ENCODE measurements at regions not wholly inside any gene's neighbourhood (a gene's known extent, or its start where the extent isn't known, plus 50 kb on each side); places are given as distances from the start of the nearest gene placed in this dataset.

GRCh38 chr10:94217411-94217810 is 145.3 kb downstream of the NOC3L start:
- no peak for DNase-seq
- Mint-ChIP-seq H3K4me1 (no peaks in the 10 kb centered on the region), H3K9me3 (no peaks in the 10 kb centered on the region), H3K36me3 (ENCODE audit: low read depth) (peaks cover 5% of the 10 kb centered on the region), H3K27me3 (ENCODE audit: insufficient read depth) (peaks cover 2% of the 10 kb centered on the region), H3K4me3 (no peak overlapping the region), H3K27ac (no peak overlapping the region)
- Histone ChIP-seq H3K9ac (ENCODE audit: extremely low read depth, low read length, poor library complexity, severe bottlenecking) (no peak overlapping the region), H3K27me3 (ENCODE audit: control insufficient read depth, insufficient read depth, low read length, poor library complexity, severe bottlenecking) (no peaks in the 10 kb centered on the region), H3K4me3 (ENCODE audit: low read length) (no peak overlapping the region), H3K4me1 (ENCODE audit: control insufficient read depth, insufficient read depth, low read length) (no peaks in the 10 kb centered on the region), H3K27ac (ENCODE audit: low read depth, low read length) (no peak overlapping the region), H3K9me3 (ENCODE audit: control insufficient read depth, low read length) (no peaks in the 10 kb centered on the region), H3K36me3 (ENCODE audit: control insufficient read depth, insufficient read depth, low read length) (no peaks in the 10 kb centered on the region)
- no peak for TF ChIP-seq CTCF (conservative IDR thresholded peaks at IDR 0.05)

- WGBS, 2 experiments (ENCODE audit: insufficient coverage in 1 of 2, insufficient read length in 1 of 2), result 100% methylated on average over 2 of the region's 2 CpGs; no CpG with 5 or more reads in 1 of the 2 experiments
- H3K4me3 ChIP-seq (ENCODE audit: low read length), result no peak overlapping the region
- no peak overlapping the region for H3K9ac ChIP-seq (ENCODE audit: extremely low read depth, low read length, poor library complexity, severe bottlenecking)
- H3K27me3 Mint-ChIP-seq (ENCODE audit: insufficient read depth), result peaks cover 2% of the 10 kb centered on the region
- no peak overlapping the region for H3K27ac Mint-ChIP-seq
- no peaks in the 10 kb centered on the region for H3K4me1 ChIP-seq (ENCODE audit: control insufficient read depth, insufficient read depth, low read length)
- no peaks in the 10 kb centered on the region for H3K9me3 ChIP-seq (ENCODE audit: control insufficient read depth, low read length)
- no peaks in the 10 kb centered on the region for H3K9me3 Mint-ChIP-seq
- peaks cover 5% of the 10 kb centered on the region for H3K36me3 Mint-ChIP-seq (ENCODE audit: low read depth)
- peaks cover 2% of the 10 kb centered on the region for H3K4me1 Mint-ChIP-seq
- no peaks in the 10 kb centered on the region for H3K27me3 ChIP-seq (ENCODE audit: control insufficient read depth, insufficient read depth, low read length, poor library complexity, severe bottlenecking)
- DNase-seq, result no peak
- H3K36me3 ChIP-seq (ENCODE audit: control insufficient read depth, insufficient read depth, low read length), result no peaks in the 10 kb centered on the region
- TF ChIP-seq CTCF (conservative IDR thresholded peaks at IDR 0.05), result no peak
- H3K4me3 Mint-ChIP-seq, result no peak overlapping the region
- H3K27ac ChIP-seq (ENCODE audit: low read depth, low read length), result no peak overlapping the region
Measured at GRCh38 chr10:94218493-94219183, 144.1 kb downstream of the NOC3L start.

- Histone ChIP-seq H3K4me1 (ENCODE audit: control insufficient read depth, insufficient read depth, low read length) (no peaks in the 10 kb centered on the region), H3K9ac (ENCODE audit: extremely low read depth, low read length, poor library complexity, severe bottlenecking) (no peak overlapping the region), H3K36me3 (ENCODE audit: control insufficient read depth, insufficient read depth, low read length) (no peaks in the 10 kb centered on the region), H3K9me3 (ENCODE audit: control insufficient read depth, low read length) (no peaks in the 10 kb centered on the region), H3K27ac (ENCODE audit: low read depth, low read length) (no peak overlapping the region), H3K4me3 (ENCODE audit: low read length) (no peak overlapping the region), H3K27me3 (ENCODE audit: control insufficient read depth, insufficient read depth, low read length, poor library complexity, severe bottlenecking) (no peaks in the 10 kb centered on the region)
- H3K27ac Mint-ChIP-seq, result no peak overlapping the region
- H3K27me3 Mint-ChIP-seq (ENCODE audit: insufficient read depth), result peaks cover 2% of the 10 kb centered on the region
- no peak overlapping the region for H3K4me3 Mint-ChIP-seq
- no peaks in the 10 kb centered on the region for H3K9me3 Mint-ChIP-seq
- 89% methylated on average over 1 of the region's 1 CpG; no CpG with 5 or more reads in 1 of the 2 experiments for WGBS, 2 experiments (ENCODE audit: insufficient coverage in 1 of 2, insufficient read length in 1 of 2)
- no peak for DNase-seq
- peaks cover 5% of the 10 kb centered on the region for H3K36me3 Mint-ChIP-seq (ENCODE audit: low read depth)
- no peak for TF ChIP-seq CTCF (conservative IDR thresholded peaks at IDR 0.05)
- H3K4me1 Mint-ChIP-seq, result peaks cover 2% of the 10 kb centered on the region
Measured at GRCh38 chr10:94219829-94220228, 142.9 kb downstream of the NOC3L start.
